SH-SY5Y (cell line): ENCODE measurements at regions not wholly inside any gene's neighbourhood (a gene's known extent, or its start where the extent isn't known, plus 50 kb on each side); places are given as distances from the start of the nearest gene placed in this dataset.

Experiments
- GATA2 ChIP-seq: IDR thresholded peaks from 2 replicates; pipeline ENCODE4 v1.6.1; 2011; ENCODE audit warnings: mild to moderate bottlenecking, low read depth, low read length
- GATA3 ChIP-seq: IDR thresholded peaks from 2 replicates; pipeline ENCODE4 v1.6.1; 2011; ENCODE audit warnings: low read depth, mild to moderate bottlenecking, low read length, moderate library complexity

DNA sequence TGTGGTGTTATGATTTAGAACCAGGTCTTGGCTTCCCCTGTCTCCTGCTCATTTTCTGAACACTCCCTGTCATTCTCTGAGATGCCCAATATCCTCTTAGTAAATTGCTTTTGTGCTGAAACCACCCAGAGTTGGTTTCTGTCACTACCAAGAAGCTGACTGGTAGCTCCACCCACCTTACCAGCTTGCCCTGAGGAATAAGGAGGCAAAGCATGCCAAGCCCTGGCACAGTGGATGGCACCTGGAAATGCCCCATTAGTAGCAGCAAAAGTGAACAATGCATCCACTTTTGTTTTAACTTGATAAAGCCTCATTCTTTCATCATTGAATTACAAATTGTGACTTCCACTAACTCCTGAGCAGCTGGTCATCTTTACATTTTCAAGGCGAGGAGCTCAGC lies 157.7 kb downstream of the CDC5L start:
- no peak for TF ChIP-seq GATA3
- no peak for TF ChIP-seq GATA2
